Pancreas (tissue), 10 donors: ENCODE measurements at regions not wholly inside any gene's neighbourhood (a gene's known extent, or its start where the extent isn't known, plus 50 kb on each side); places are given as distances from the start of the nearest gene placed in this dataset.
A peak's percentile ranks its signal among the peaks of the same experiment; 100 is the strongest.

Experiments used
- ATAC-seq, 4 donors: fragments of 200-7000 bp; cut with Tn5 transposase; one replicate each; pipeline versions ENCODE4 v1.8.0 to v1.9.1; 2020; ENCODE audit warnings: mild to moderate bottlenecking in 4 of 4, moderate library complexity in 4 of 4
- DNase-seq, 6 donors: peaks; one replicate each; pipeline ENCODE4 v3.0.0-alpha.2; 2020
- FAIRE-seq: peaks from 2 replicates; lab custom pipeline; 2012; peaks lifted over from hg19 to GRCh38; lab: Jason Lieb, UNC
- H3K27ac ChIP-seq, 4 donors: fragments of 200-600 bp; sonication (generic); 1 replicate in 3 of 4; 2 replicates in 1 of 4; pipeline versions ENCODE4 v1.5.0 to v1.8.0; 2020
- H3K27me3 ChIP-seq, 4 donors: fragments of 200-600 bp; one replicate each; pipeline ENCODE4 v1.8.0; 2021
- H3K36me3 ChIP-seq, 3 donors: fragments of 200-600 bp; sonication (generic) in 1 of 3; one replicate each; pipeline versions ENCODE4 v1.5.0 to v1.8.0; 2020 to 2021
- H3K4me1 ChIP-seq, 3 donors: fragments of 200-600 bp; one replicate each; pipeline ENCODE4 v1.8.0; 2021
- H3K4me3 ChIP-seq, 4 donors: fragments of 200-600 bp; sonication (generic) in 2 of 4; one replicate each; pipeline versions ENCODE4 v1.5.0 to v1.8.0; 2020 to 2021
- H3K9me3 ChIP-seq, 4 donors: fragments of 200-600 bp; one replicate each; pipeline ENCODE4 v1.8.0; 2021
- CTCF ChIP-seq, 4 donors: fragments of 200-600 bp; sonication (generic) in 3 of 4; IDR thresholded peaks; one replicate each; pipeline versions ENCODE4 v1.5.0 to v1.8.0; 2021; ENCODE audit warnings: antibody characterized with exemption in 4 of 4
- WGBS, 2 donors: extraction: QIAGEN DNeasy Blood & Tissue Kit; methylation state at CpG; one replicate each; pipeline ENCODE4 v1.1.7; 2013; 5-methylcytosine and 5-hydroxymethylcytosine counted together
- intact Hi-C, 3 donors: fragments of 100-400 bp; cut with DNase I; formaldehyde crosslinking; loops; one replicate each; pipeline versions ENCODE4 v1.11.1 to v1.14.2; 2022
- donor health status: healthy with polysubstance abuse.
- donor health status: DM: no; HTN: no; CAD: no; lungs with moderate emphysema.
- donor health status: DM: no; HTN: no; CAD: no.
- donor health status: control.
- donor health status: control.
- donor health status: Bipolar disorder and iron deficiency.
- donor health status: DM: yes; HTN: yes; CAD: no.
- donor health status: DM: no; HTN: no; CAD: no.
- donor health status: DM: no; HTN: no; CAD: no.
- donor health status: DM: yes; HTN: yes; CAD: no.

GRCh38 chrX:94551831-94552230 lies 877.8 kb downstream of the FAM133A start:
- FAIRE-seq = no peak
- ATAC-seq = no peak
- no peak for TF ChIP-seq CTCF (IDR thresholded peaks at IDR 0.05)

GRCh38 chrX:94560930-94561329 lies 886.9 kb downstream of the FAM133A start:
- intact Hi-C loops = no loop called here
- no peaks in the 10 kb centered on the region for H3K4me1 ChIP-seq
- no peaks in the 10 kb centered on the region for H3K36me3 ChIP-seq
- no peak for TF ChIP-seq CTCF (IDR thresholded peaks at IDR 0.05)
- no peak overlapping the region for H3K4me3 ChIP-seq
- 33 to 42% methylated on average over 4 of the region's 4 CpGs for WGBS, 2 donors
- ATAC-seq (no peak), DNase-seq (no peak), FAIRE-seq (no peak)
- no peaks in the 10 kb centered on the region for H3K27me3 ChIP-seq
- H3K9me3 ChIP-seq = no peaks in the 10 kb centered on the region
- no peak overlapping the region for H3K27ac ChIP-seq

More at GRCh38 chrX:94551831-94552230, 877.8 kb downstream of the FAM133A start:
- DNase-seq = no peak
- intact Hi-C loops = no loop called here
- Histone ChIP-seq H3K4me3 (no peak overlapping the region), H3K9me3 (no peaks in the 10 kb centered on the region), H3K27ac (no peak overlapping the region), H3K4me1 (no peaks in the 10 kb centered on the region), H3K27me3 (no peaks in the 10 kb centered on the region), H3K36me3 (no peaks in the 10 kb centered on the region)
- 89 to 91% methylated on average over 4 of the region's 4 CpGs for WGBS, 2 donors

GRCh38 chrX:94576367-94577004 lies 902.5 kb downstream of the FAM133A start:
- FAIRE-seq (peak; percentile 49), ATAC-seq (no peak), DNase-seq (no peak)
- Histone ChIP-seq H3K36me3 (no peaks in the 10 kb centered on the region), H3K9me3 (no peaks in the 10 kb centered on the region), H3K27me3 (no peaks in the 10 kb centered on the region), H3K4me3 (no peak overlapping the region), H3K4me1 (no peaks in the 10 kb centered on the region), H3K27ac (no peak overlapping the region)
- 58 to 63% methylated on average over 2 of the region's 2 CpGs for WGBS, 2 donors
- TF ChIP-seq CTCF (IDR thresholded peaks at IDR 0.05) = peak in 1 of 4 donors; percentile 9
- intact Hi-C loops = no loop called here

- intact Hi-C loops = no loop called here
- Histone ChIP-seq H3K27ac (no peak overlapping the region), H3K4me3 (no peak overlapping the region), H3K36me3 (no peaks in the 10 kb centered on the region), H3K27me3 (no peaks in the 10 kb centered on the region), H3K4me1 (no peaks in the 10 kb centered on the region), H3K9me3 (no peaks in the 10 kb centered on the region)
- no peak for TF ChIP-seq CTCF (IDR thresholded peaks at IDR 0.05)
- no peak for DNase-seq
- WGBS, 2 donors = 84 to 86% methylated on average over 6 of the region's 6 CpGs
- no peak for FAIRE-seq
- no peak for ATAC-seq
These were observed 926.1 kb downstream of the FAM133A start for GRCh38 chrX:94600077-94600476.

GRCh38 chrX:94612140-94612539 lies 938.1 kb downstream of the FAM133A start:
- Histone ChIP-seq H3K4me1 (no peaks in the 10 kb centered on the region), H3K27me3 (no peaks in the 10 kb centered on the region), H3K4me3 (no peak overlapping the region), H3K36me3 (no peaks in the 10 kb centered on the region), H3K9me3 (no peaks in the 10 kb centered on the region), H3K27ac (no peak overlapping the region)
- FAIRE-seq (no peak), ATAC-seq (no peak), DNase-seq (no peak)
- WGBS, 2 donors = 83 to 88% methylated on average over 2 of the region's 2 CpGs
- TF ChIP-seq CTCF (IDR thresholded peaks at IDR 0.05) = no peak
- intact Hi-C loops = no loop called here
